ENCODE measurements at regions not wholly inside any gene's neighbourhood (a gene's known extent, or its start where the extent isn't known, plus 50 kb on each side); places are given as distances from the start of the nearest gene placed in this dataset.
"Not testable (repeated sequence)": the region's sequence is repeated elsewhere in the genome, so short reads cannot be mapped to it uniquely, and the experiment has no call there.

- DNase-seq (ENCODE audit: low read depth in 3 of 3, low spot score in 2 of 3) = no peak
Observed at GRCh38 chr17:71828182-71828596, 292.6 kb upstream of the SOX9 start.

GRCh38 chr17:71830866-71831265 lies 290.0 kb upstream of the SOX9 start:
- no peak for DNase-seq (ENCODE audit: low read depth in 3 of 3, low spot score in 2 of 3)

- no peak for DNase-seq (ENCODE audit: low read depth in 3 of 3, low spot score in 2 of 3)
Observed at GRCh38 chr17:71842986-71843385, 277.8 kb upstream of the SOX9 start.

GRCh38 chr17:71845337-71845736 lies 275.5 kb upstream of the SOX9 start:
- DNase-seq (ENCODE audit: low read depth in 3 of 3, low spot score in 2 of 3) = no peak

- no peak for DNase-seq (ENCODE audit: low read depth in 3 of 3, low spot score in 2 of 3)
Observed at GRCh38 chr17:71846561-71847110, 274.2 kb upstream of the SOX9 start.

GRCh38 chr17:71849783-71850768 lies 270.7 kb upstream of the SOX9 start:
- no peak for DNase-seq (ENCODE audit: low read depth in 3 of 3, low spot score in 2 of 3)

GRCh38 chr17:71850812-71851211 lies 270.0 kb upstream of the SOX9 start:
- no peak for DNase-seq (ENCODE audit: low read depth in 3 of 3, low spot score in 2 of 3)

- DNase-seq (ENCODE audit: low read depth in 3 of 3, low spot score in 2 of 3) = no peak
Observed at GRCh38 chr17:71855010-71855409, 265.8 kb upstream of the SOX9 start.

GRCh38 chr17:71864755-71865154 lies 256.1 kb upstream of the SOX9 start:
- DNase-seq (ENCODE audit: low read depth in 3 of 3, low spot score in 2 of 3) = no peak

- DNase-seq (ENCODE audit: low read depth in 3 of 3, low spot score in 2 of 3) = no peak
Observed at GRCh38 chr17:71866095-71866494, 254.7 kb upstream of the SOX9 start.

- no peak for DNase-seq (ENCODE audit: low read depth in 3 of 3, low spot score in 2 of 3)
Observed at GRCh38 chr17:71869293-71869692, 251.5 kb upstream of the SOX9 start.

- no peak for DNase-seq (ENCODE audit: low read depth in 3 of 3, low spot score in 2 of 3)
Observed at GRCh38 chr17:71869841-71870545, 250.8 kb upstream of the SOX9 start.

- no peak for DNase-seq (ENCODE audit: low read depth in 3 of 3, low spot score in 2 of 3)
Observed at GRCh38 chr17:71870546-71870862, 250.3 kb upstream of the SOX9 start.

GRCh38 chr17:71872843-71873485 lies 247.9 kb upstream of the SOX9 start:
- DNase-seq (ENCODE audit: low read depth in 3 of 3, low spot score in 2 of 3) = no peak

- not testable (repeated sequence) for DNase-seq (ENCODE audit: low read depth in 3 of 3, low spot score in 2 of 3)
Observed at GRCh38 chr17:71874773-71875172, 246.0 kb upstream of the SOX9 start.

- no peak for DNase-seq (ENCODE audit: low read depth in 3 of 3, low spot score in 2 of 3)
Observed at GRCh38 chr17:71878271-71878670, 242.5 kb upstream of the SOX9 start.

GRCh38 chr17:71878998-71879397 lies 241.8 kb upstream of the SOX9 start:
- no peak for DNase-seq (ENCODE audit: low read depth in 3 of 3, low spot score in 2 of 3)

- no peak for DNase-seq (ENCODE audit: low read depth in 3 of 3, low spot score in 2 of 3)
Observed at GRCh38 chr17:71881041-71881440, 239.8 kb upstream of the SOX9 start.

GRCh38 chr17:71881581-71881980 lies 239.2 kb upstream of the SOX9 start:
- no peak for DNase-seq (ENCODE audit: low read depth in 3 of 3, low spot score in 2 of 3)

- no peak for DNase-seq (ENCODE audit: low read depth in 3 of 3, low spot score in 2 of 3)
Observed at GRCh38 chr17:71883258-71883657, 237.6 kb upstream of the SOX9 start.

GRCh38 chr17:71883845-71884244 lies 237.0 kb upstream of the SOX9 start:
- DNase-seq (ENCODE audit: low read depth in 3 of 3, low spot score in 2 of 3) = no peak
